ENCODE measurements at regions not wholly inside any gene's neighbourhood (a gene's known extent, or its start where the extent isn't known, plus 50 kb on each side); places are given as distances from the start of the nearest gene placed in this dataset.
"Not testable (repeated sequence)": the region's sequence is repeated elsewhere in the genome, so short reads cannot be mapped to it uniquely, and the experiment has no call there.

DNA sequence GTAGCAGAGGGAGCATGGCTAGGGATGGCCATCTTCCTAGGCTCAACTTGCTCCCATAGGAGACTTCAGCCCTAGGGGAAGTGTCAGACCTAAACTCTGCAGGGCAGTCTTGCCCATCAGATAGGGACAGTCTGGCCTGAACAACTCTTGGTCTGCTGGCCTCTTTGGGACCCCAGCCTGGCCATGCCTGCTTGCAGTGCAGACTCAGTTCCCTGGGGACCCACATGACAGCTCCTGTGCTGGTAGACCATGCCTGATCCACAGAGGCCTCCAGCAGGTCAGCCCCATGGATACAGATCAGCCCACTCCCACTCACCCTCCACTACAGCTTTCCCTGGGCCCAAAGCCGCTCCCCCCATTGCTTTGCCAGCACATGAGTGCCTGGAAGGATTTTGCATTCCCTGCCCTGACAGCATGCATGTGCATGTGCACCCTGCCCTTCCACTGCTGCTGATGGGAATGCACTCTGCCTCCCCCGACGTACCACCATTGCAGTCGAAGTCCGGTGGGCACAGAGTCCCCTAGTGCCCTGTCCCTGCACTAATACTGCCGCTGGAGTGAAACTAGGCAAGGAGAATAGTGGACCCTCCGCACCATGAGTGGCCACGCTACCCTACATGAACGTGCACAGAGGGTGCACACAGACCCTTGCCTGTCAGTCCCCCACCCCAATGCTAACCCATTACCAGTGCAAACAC is 841.4 kb downstream of the FSCB start:
- no peaks in the 10 kb centered on the region for H3K4me1 Mint-ChIP-seq (ENCODE audit: low read depth, unreplicated experiment)
- peaks cover 2% of the 10 kb centered on the region for H3K27me3 Mint-ChIP-seq (ENCODE audit: unreplicated experiment)
- no peak for DNase-seq
- no peak for TF ChIP-seq CTCF (IDR thresholded peaks at IDR 0.05; ENCODE audit: partially characterized antibody, unreplicated experiment)
- no peaks in the 10 kb centered on the region for H3K36me3 Mint-ChIP-seq (ENCODE audit: unreplicated experiment)
- H3K4me3 Mint-ChIP-seq (ENCODE audit: unreplicated experiment): no peak overlapping the region
- no peaks in the 10 kb centered on the region for H3K9me3 Mint-ChIP-seq (ENCODE audit: unreplicated experiment)
- no peak overlapping the region for H3K27ac Mint-ChIP-seq (ENCODE audit: unreplicated experiment)

GRCh38 chr14:43655194-43655593 is 851.9 kb downstream of the FSCB start:
- not testable (repeated sequence) for H3K27ac Mint-ChIP-seq (ENCODE audit: unreplicated experiment); H3K27me3 Mint-ChIP-seq (ENCODE audit: unreplicated experiment); H3K4me1 Mint-ChIP-seq (ENCODE audit: low read depth, unreplicated experiment); H3K36me3 Mint-ChIP-seq (ENCODE audit: unreplicated experiment); DNase-seq; H3K4me3 Mint-ChIP-seq (ENCODE audit: unreplicated experiment); H3K9me3 Mint-ChIP-seq (ENCODE audit: unreplicated experiment)

DNA sequence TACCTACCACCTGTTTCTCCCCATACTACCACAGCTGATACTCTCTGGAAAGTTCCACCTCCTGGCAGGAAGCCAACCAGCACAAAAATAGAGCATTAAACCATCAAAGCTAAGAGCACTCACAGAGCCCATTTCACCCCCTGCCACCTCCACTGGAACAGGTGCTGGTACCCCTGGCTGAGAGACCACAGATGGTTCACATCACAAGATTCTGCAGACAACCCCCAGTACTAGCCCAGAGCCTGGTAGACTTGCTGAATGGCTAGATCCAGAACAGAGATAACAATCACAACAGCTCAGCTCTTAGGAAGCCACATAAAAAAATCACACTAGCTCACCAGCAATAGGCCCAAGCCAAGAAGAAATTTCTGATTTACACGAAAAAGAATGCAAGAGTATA is 855.2 kb downstream of the FSCB start:
- TF ChIP-seq CTCF (IDR thresholded peaks at IDR 0.05; ENCODE audit: partially characterized antibody, unreplicated experiment): no peak
- no peaks in the 10 kb centered on the region for H3K4me1 Mint-ChIP-seq (ENCODE audit: low read depth, unreplicated experiment)
- no peak overlapping the region for H3K4me3 Mint-ChIP-seq (ENCODE audit: unreplicated experiment)
- H3K36me3 Mint-ChIP-seq (ENCODE audit: unreplicated experiment): no peaks in the 10 kb centered on the region
- DNase-seq: no peak
- H3K27me3 Mint-ChIP-seq (ENCODE audit: unreplicated experiment): no peaks in the 10 kb centered on the region
- peaks cover 2% of the 10 kb centered on the region for H3K9me3 Mint-ChIP-seq (ENCODE audit: unreplicated experiment)
- H3K27ac Mint-ChIP-seq (ENCODE audit: unreplicated experiment): no peak overlapping the region

DNA sequence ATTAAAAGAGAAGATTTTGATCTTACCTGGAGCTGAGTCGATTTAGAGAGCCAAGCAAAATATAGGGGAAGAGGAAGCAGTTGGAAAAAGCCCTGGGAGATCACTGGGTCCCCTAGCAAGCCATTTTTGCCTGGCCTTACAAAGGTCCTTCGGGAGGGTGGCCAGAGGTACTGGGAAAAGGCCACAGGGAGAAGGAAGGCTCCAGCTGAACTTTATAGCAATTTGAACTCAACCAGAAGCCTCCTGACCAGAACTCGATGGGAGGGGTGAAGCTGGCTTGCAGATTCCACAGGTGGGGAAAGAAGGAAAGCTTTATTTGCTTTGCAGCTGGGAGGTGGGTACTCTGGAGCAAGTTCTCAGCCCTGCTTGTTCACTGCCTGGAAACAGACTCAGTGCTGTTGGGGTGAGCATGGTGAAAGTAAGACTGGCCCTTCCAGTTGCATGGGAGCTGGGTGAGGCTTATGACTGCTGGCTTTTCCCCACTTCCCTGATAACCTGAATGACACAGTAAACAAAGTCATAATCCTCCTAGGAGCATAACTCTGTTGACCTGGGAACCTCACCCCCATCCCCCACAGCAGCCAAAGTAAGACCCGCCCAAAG is 855.8 kb downstream of the FSCB start:
- no peak for TF ChIP-seq CTCF (IDR thresholded peaks at IDR 0.05; ENCODE audit: partially characterized antibody, unreplicated experiment)
- Mint-ChIP-seq H3K27ac (ENCODE audit: unreplicated experiment) (no peak overlapping the region), H3K27me3 (ENCODE audit: unreplicated experiment) (no peaks in the 10 kb centered on the region), H3K4me1 (ENCODE audit: low read depth, unreplicated experiment) (no peaks in the 10 kb centered on the region), H3K9me3 (ENCODE audit: unreplicated experiment) (peaks cover 2% of the 10 kb centered on the region), H3K4me3 (ENCODE audit: unreplicated experiment) (no peak overlapping the region), H3K36me3 (ENCODE audit: unreplicated experiment) (no peaks in the 10 kb centered on the region)
- DNase-seq: no peak

DNA sequence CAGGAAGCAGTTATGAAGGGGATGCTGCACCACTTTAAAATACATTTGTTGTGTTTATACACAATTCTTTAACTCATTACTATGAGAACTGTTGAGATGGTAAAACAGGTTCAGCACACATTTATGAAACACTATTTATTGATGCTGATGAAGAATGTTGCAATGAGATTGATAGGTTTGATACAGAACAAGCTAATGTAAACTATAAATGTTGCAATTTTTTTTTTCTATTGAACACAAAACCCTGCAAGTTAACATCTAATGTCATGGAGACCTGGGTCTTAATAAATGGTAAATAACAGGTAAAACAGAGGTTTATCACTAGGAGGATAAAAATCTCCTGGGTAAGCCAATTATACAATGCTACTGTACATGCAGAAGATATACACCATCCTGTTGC is 857.6 kb downstream of the FSCB start:
- H3K9me3 Mint-ChIP-seq (ENCODE audit: unreplicated experiment): peaks cover 2% of the 10 kb centered on the region
- H3K4me1 Mint-ChIP-seq (ENCODE audit: low read depth, unreplicated experiment): no peaks in the 10 kb centered on the region
- no peaks in the 10 kb centered on the region for H3K36me3 Mint-ChIP-seq (ENCODE audit: unreplicated experiment)
- no peak overlapping the region for H3K27ac Mint-ChIP-seq (ENCODE audit: unreplicated experiment)
- H3K4me3 Mint-ChIP-seq (ENCODE audit: unreplicated experiment): no peak overlapping the region
- no peaks in the 10 kb centered on the region for H3K27me3 Mint-ChIP-seq (ENCODE audit: unreplicated experiment)
- no peak for TF ChIP-seq CTCF (IDR thresholded peaks at IDR 0.05; ENCODE audit: partially characterized antibody, unreplicated experiment)
- no peak for DNase-seq
